Astrocyte (in vitro differentiated cells and primary cell): ENCODE measurements at regions not wholly inside any gene's neighbourhood (a gene's known extent, or its start where the extent isn't known, plus 50 kb on each side); places are given as distances from the start of the nearest gene placed in this dataset.

Experiments
- EZH2 ChIP-seq: IDR thresholded peaks from 2 replicates; pipeline ENCODE4 v1.6.1; 2012; ENCODE audit warnings: mild to moderate bottlenecking, low read length, inconsistent platforms; ENCODE audit not compliant: insufficient read depth
- TF ChIP-seq, protein P1 (sequence below): IDR thresholded peaks from 2 replicates; pipeline ENCODE4 v1.5.1; 2011; ENCODE audit warnings: low read depth, mild to moderate bottlenecking, inconsistent platforms, low read length, moderate library complexity; ENCODE audit not compliant: insufficient read depth

DNA sequence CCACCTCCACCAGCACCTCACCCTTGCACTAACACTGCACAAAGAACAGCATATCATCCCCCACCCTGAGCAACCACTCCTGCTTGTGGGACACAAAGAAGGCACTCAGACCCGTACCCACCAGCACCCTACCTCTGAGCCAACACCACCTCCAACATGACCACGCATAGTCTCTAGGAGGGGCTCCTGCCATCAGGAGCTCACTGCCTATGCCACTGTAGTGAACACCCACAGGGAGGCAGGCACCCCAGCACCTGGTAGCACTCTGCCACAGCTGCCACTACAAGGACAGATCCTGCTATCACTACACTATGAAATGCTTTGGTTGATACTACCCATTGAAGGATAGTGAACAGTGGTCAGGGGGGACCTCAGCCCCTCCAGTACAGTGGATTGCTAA lies 395.6 kb upstream of the GRAMD2B start:
- TF ChIP-seq, protein P1, sequence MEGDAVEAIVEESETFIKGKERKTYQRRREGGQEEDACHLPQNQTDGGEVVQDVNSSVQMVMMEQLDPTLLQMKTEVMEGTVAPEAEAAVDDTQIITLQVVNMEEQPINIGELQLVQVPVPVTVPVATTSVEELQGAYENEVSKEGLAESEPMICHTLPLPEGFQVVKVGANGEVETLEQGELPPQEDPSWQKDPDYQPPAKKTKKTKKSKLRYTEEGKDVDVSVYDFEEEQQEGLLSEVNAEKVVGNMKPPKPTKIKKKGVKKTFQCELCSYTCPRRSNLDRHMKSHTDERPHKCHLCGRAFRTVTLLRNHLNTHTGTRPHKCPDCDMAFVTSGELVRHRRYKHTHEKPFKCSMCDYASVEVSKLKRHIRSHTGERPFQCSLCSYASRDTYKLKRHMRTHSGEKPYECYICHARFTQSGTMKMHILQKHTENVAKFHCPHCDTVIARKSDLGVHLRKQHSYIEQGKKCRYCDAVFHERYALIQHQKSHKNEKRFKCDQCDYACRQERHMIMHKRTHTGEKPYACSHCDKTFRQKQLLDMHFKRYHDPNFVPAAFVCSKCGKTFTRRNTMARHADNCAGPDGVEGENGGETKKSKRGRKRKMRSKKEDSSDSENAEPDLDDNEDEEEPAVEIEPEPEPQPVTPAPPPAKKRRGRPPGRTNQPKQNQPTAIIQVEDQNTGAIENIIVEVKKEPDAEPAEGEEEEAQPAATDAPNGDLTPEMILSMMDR = no peak
- TF ChIP-seq EZH2 = no peak
